ENCODE measurements at regions not wholly inside any gene's neighbourhood (a gene's known extent, or its start where the extent isn't known, plus 50 kb on each side); places are given as distances from the start of the nearest gene placed in this dataset.

DNA sequence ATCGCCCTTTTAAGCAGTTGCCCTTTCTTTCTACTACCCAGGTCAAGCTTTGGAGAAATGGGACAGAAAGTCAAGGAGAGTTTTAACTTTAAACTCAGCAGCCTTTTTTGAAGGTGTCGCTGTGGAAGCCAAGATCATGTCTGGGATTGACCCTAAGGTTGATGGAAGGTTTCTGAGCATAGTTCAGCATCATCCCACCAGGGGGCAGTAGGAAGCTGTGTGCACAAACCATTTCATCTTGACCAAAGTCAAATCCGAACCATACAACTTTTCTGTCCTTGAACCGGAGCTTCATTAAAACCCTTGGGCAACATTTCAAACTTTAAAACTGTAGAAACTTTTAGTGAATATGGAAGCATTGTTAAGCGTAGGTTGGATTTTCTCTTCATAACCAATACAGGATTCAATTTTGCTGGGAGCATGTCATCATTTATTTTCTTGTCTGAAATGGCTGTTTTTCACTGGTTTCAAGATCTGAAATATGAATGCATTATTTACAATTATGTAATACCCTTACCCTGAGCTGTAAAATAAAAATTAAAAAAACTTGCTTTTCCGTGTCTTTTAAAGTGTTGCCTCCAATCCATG lies 214.4 kb upstream of the KIAA1217 start:
- TF ChIP-seq, protein P1, sequence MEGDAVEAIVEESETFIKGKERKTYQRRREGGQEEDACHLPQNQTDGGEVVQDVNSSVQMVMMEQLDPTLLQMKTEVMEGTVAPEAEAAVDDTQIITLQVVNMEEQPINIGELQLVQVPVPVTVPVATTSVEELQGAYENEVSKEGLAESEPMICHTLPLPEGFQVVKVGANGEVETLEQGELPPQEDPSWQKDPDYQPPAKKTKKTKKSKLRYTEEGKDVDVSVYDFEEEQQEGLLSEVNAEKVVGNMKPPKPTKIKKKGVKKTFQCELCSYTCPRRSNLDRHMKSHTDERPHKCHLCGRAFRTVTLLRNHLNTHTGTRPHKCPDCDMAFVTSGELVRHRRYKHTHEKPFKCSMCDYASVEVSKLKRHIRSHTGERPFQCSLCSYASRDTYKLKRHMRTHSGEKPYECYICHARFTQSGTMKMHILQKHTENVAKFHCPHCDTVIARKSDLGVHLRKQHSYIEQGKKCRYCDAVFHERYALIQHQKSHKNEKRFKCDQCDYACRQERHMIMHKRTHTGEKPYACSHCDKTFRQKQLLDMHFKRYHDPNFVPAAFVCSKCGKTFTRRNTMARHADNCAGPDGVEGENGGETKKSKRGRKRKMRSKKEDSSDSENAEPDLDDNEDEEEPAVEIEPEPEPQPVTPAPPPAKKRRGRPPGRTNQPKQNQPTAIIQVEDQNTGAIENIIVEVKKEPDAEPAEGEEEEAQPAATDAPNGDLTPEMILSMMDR (IDR thresholded peaks at IDR 0.05) = peak; percentile 78 to 97 (median 90)
- H3K36me3 ChIP-seq = no peaks in the 10 kb centered on the region
- H3K4me1 ChIP-seq = peaks cover 0 to 7% (median 0%) of the 10 kb centered on the region in 9 donors
- ATAC-seq = peak; percentile 55 to 89 (median 80)
- peak; percentile 24 to 61 for DNase-seq
- intact Hi-C loops (cut with DNase I) = loop anchor here (1.0 to 10.0 kb wide), 15 partner anchors 202 to 524 kb away; no protein-coding TSS in a partner anchor
- H3K4me3 ChIP-seq = peak overlapping the region in 1 of 10 donors; percentile 21
- peak overlapping the region in 1 of 10 donors; percentile 6 for H3K27ac ChIP-seq
- 29 to 31% methylated on average over 6 of the region's 6 CpGs for WGBS, 2 donors
- no peaks in the 10 kb centered on the region for H3K27me3 ChIP-seq
- H3K9me3 ChIP-seq = no peaks in the 10 kb centered on the region

DNA sequence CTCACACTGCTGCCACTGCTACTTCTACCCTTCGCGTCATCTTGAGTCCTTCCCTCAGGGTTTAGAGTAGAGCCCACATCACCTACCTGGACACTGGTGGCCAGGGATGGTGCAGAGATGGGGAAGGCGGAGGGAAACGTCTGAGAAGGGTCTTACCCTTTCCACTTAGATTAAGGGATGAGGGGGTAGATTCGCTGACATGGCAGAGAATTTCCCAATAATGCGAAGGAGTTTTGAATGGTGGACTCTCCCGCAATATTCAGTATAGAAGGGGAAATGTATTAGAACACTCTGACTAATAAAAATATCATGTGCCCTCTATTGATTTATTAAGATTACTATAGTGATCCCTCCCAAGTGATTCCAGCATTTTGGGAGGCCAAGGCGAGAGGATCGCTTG lies 209.5 kb upstream of the KIAA1217 start:
- Histone ChIP-seq H3K27me3 (no peaks in the 10 kb centered on the region), H3K9me3 (no peaks in the 10 kb centered on the region), H3K27ac (no peak overlapping the region), H3K4me1 (peaks cover 0 to 7% (median 0%) of the 10 kb centered on the region in 9 donors), H3K4me3 (no peak overlapping the region), H3K36me3 (no peaks in the 10 kb centered on the region)
- DNase-seq = no peak
- no peak for ATAC-seq
- intact Hi-C loops (cut with DNase I) = loop anchor here in 7 of 10 donors (5.0 to 10.0 kb wide), 7 partner anchors 198 to 518 kb away; no protein-coding TSS in a partner anchor
- TF ChIP-seq, protein P1 (IDR thresholded peaks at IDR 0.05) = no peak
- 97 to 98% methylated on average over 9 of the region's 9 CpGs for WGBS, 2 donors

DNA sequence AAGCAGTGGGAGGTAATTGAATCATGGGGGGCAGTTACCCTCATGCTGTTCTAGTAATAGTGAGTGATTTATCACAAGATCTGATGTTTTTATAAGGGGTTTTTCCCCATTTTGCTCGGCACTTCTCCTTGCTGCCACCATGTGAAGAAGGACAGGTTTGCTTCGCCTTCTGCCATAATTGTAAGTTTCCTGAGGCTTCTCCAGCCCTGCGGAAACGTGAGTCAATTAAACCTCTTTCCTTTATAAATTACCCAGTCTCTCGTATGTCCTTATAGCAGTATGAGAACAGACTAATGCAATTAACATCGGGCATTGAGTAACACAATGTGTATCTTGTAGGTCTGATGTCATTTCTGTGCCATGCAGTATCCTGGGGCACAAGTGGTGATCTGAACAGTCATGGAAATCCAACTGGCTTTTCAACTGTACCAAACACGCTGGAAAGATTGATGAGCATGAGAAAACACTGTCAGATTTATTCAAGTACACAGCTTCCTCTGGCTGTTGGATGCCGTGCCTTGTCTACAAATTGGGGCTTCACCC lies 208.6 kb upstream of the KIAA1217 start:
- H3K9me3 ChIP-seq = no peaks in the 10 kb centered on the region
- H3K4me1 ChIP-seq = no peaks in the 10 kb centered on the region
- TF ChIP-seq, protein P1 (IDR thresholded peaks at IDR 0.05) = no peak
- H3K27ac ChIP-seq = no peak overlapping the region
- H3K4me3 ChIP-seq = no peak overlapping the region
- no peaks in the 10 kb centered on the region for H3K27me3 ChIP-seq
- WGBS, 2 donors = 89 to 94% methylated on average over 8 of the region's 8 CpGs
- ATAC-seq (no peak), DNase-seq (no peak)
- H3K36me3 ChIP-seq = no peaks in the 10 kb centered on the region
- intact Hi-C loops (cut with DNase I) = loop anchor here in 1 of 10 donors (5.0 kb wide), 1 partner anchor 512 kb away; no protein-coding TSS in a partner anchor

DNA sequence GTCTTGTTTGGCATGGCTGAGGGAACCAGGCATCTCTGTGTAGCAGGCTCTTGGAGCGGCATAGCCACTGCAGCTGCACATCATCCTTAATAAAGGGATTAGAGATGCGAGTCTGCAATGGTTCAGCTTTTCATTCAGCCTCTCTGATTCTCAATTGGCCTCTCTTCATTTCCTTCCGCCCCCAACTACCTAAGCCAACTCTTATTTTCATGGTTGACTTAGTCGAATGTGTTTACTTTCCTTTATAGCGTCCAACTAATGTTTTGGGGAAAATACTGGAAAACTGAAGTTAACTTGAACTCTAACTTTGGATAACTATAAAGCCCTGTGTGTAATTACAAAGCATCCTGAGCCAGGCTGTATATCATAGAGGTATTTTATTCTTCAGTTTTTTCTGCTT lies 202.2 kb upstream of the KIAA1217 start:
- no peak for ATAC-seq
- intact Hi-C loops (cut with DNase I) = no loop called here

More for the DNA sequence above, 202.2 kb upstream of the KIAA1217 start:
- no peak overlapping the region for H3K4me3 ChIP-seq
- DNase-seq = no peak
- no peak overlapping the region for H3K27ac ChIP-seq
- H3K9me3 ChIP-seq = no peaks in the 10 kb centered on the region
- no peaks in the 10 kb centered on the region for H3K36me3 ChIP-seq
- WGBS, 2 donors = 96 to 97% methylated on average over 5 of the region's 5 CpGs
- H3K4me1 ChIP-seq = peaks cover 0 to 23% (median 12%) of the 10 kb centered on the region in 9 donors
- TF ChIP-seq, protein P1 (IDR thresholded peaks at IDR 0.05) = no peak
- H3K27me3 ChIP-seq = no peaks in the 10 kb centered on the region

Measured in heart right ventricle (tissue), 16 donors.